SW480 (cell line): ENCODE measurements at regions not wholly inside any gene's neighbourhood (a gene's known extent, or its start where the extent isn't known, plus 50 kb on each side); places are given as distances from the start of the nearest gene placed in this dataset.
"Not testable (repeated sequence)": the region's sequence is repeated elsewhere in the genome, so short reads cannot be mapped to it uniquely, and the experiment has no call there.

Source experiments
- DNase-seq: peaks from one replicate; pipeline ENCODE4 v3.0.0-alpha.2; 2016; ENCODE audit warnings: low spot score

DNA sequence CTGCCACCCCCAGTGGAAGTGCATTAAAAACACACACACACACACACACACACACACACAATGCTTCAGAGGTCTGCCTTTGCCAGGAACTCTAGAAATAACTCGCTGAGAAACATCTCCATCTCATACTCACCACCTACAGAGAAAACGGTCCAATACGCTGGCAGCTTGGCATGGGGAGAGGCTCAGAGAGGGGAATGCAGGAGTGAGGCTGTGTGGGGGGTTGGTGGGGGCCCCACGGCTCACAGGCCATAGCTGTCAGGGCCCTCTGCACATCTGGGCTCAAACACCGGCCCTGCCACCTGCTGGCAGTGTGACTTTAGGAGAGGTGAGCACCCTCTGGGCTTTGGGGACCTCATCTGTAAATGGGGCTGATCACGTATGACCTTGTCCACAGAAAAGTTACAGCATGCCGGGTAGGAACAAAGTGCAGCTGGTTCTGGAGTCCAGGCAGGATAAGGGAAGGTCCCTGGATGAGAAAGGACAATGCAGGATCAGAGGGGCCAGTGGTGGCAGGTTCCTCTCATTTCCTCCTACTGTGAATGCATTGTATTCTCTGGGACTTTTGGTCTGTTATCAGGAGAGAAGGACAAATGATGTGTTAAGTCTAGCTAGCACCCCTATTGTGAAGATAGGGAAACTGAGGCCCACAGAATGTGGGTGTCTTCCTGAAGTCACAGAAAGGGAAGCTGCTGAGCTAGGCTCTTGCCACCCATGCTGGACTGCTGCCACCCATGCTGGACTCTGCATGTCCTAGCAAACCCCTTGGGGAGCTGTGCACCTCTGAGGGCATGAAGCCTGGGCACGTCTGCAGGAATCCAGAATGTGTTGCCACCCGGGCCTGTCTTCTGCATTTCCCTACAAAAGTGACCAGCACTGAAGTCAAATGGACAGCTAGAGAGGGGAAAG is 404.6 kb downstream of the RPS24 start:
- DNase-seq, result no peak

DNA sequence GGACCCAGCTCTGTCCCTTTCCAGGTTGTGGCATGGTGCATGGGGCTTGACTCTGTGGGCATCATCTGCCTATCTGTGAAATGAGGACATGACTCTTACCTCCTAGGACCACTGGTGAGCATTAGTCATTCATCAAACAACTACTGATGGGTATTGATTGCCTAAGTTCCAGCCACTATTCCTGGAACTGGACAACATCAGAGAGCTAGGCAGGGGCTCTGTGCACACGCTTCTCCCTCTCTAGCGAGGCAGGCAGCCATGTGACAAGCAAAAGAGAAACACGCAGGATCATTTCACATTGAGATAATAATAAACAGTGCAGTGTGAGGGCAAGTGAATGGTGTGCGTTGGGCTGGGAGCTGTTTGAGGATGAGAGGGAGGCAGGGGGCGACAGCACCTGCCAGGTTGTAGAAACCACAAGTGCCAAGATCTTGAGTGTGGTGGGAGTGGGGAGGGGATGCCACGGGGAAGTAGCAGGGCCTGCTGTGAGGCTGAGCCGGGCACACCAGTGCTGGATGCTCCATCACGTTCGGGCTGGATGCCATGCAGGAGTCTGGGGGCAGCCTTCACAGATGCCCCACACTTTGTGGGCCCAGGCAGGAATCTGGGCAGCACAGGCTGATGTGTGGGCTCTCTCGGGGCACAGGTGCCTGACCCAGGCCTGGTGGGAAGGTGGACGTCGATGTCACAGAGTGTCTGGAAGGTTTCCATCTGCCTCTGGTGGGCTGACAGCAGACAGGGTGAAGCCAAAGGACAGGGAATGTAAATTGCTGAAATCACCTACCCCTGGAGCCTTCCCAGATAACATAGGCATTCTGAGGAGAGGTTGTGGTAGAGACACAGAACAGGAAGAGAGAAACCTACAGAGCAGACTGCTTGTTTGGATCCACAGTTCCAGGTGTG is 405.5 kb downstream of the RPS24 start:
- no peak for DNase-seq

DNA sequence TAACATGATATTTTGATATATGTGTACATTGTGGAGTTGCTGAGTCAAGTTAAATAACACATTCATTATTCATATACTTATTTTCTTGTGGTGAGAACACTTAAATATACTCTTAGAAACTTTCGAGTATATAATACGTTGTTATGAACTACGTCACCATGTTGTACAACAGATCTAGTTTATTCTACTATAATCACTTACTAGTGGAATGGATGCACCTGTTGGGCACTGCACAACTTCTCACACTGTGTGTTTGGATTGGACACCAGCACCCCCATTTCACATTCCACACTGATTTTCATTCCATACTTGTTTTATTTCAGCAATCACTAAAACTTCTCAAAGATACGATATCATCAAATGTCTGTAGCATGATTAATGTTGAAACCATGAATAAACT is 407.3 kb downstream of the RPS24 start:
- no peak for DNase-seq

DNA sequence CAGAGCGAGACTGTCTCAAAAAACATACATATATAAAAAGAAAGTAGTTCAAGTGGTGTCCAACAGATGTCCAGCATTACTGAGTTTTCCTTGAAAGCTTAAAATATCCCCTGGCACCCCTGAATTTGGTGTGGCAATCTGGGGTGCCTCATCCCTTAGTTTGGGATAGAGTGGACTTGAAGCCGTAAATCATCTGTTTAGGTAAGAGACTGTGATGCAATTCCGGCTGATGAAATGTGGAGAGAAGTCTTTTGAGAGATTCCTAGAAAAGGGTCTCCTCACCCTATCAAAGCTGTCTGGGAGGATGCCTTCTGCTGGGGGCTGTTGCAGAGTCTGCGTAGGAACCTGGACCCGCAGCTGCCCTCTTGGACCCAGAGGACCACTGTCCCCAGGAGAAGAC is 408.0 kb downstream of the RPS24 start:
- no peak for DNase-seq

DNA sequence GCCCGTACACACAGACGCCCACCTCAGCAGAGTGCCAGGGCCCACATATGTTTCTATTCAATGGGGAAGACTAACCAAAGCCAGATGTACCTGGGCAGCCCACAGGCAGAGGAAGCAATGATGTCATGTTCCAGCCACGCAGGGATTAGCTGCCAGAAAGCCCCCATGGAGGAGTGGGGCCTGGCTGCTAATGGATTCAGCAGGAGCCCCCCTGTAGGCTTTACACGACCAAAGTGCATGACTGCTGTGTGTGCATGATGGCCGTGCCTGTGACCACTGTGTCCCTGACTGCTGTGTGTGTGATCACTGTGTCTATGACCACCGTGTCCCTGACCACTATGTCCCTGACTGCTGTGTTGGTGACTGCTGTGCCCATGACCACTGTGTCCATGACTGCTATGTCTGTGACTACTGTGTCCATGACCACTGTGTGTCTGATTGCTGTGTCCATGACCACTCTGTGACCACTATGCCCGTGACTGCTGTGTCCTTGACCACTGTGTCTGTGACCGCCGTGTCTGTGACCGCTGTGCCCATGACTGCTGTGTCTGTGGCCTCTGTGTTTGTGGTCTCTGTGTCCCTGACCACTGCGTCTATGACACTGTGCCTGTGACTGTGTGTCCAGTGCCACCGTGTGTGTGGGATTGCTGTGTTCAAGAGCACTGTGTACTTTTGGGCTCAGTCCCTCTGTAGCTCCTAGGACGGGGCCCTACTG is 409.3 kb downstream of the RPS24 start:
- no peak for DNase-seq

DNA sequence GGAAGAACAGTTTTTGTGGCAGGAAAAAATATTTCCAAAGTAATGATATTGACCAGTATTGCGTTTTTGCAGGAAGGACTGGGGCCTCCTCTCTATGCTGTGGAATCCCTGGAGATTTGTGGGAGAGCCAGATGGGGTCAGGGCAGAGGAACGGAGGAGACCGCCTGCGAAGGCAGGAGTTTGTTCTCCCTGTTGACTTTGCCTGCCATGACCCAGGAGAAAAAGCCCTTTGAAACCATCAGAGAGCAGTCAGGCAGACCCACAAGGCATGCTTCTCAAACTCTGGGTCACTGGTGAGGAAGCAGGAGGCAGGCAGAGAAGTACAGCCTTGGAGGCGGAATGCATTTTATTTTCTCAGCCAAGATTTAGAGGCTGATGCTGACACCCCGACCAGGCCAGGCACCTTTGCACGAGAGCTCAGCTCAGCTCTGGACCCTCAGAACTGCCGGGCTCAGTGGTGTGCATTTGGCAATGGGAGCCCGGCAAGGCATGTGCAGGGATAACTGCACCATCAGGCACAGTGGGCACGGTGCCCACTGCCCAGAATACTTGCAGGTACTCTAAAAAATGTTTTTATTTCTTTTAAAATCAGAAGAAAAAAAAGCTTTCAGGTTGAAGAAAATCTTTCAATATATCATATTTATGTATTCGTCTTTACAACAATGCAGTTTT is 410.4 kb downstream of the RPS24 start:
- DNase-seq, result no peak

DNA sequence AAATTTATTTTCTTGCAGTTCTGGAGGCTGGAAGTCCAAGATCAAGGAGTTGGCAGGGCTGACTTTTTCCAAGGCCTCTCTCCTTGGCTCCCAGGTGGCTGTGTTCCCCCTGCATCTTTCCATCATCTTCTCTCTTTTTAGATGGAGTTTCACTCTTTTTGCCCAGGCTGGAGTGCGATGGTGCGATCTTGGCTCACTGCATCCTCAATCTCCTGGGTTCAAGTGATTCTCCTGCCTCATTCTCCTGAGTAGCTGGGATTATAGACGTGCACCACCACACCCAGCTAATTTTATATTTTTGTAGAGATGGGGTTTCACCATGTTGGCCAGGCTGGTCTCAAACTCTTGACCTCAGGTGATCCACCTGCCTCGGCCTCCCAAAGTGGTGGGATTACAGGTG is 411.1 kb downstream of the RPS24 start:
- not testable (repeated sequence) for DNase-seq

DNA sequence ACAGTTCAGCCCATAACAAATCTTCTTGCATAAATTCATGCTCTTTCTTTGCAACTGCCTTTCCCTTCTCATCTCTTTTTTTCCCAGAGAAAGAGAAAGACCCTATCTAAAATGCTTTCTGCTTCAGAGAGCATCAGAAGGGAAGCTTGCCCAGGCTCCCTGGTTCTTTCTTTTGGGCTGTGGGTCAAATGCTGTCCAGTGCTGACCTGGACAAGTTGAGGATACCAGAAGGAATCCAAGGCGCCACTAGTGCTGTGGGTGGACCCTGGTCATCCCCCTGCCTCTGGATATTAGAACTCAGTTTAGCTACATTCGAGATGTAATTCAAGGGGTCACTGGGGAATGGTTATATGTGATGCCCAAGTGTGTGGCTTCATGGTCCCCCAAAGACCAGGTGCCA is 411.6 kb downstream of the RPS24 start:
- no peak for DNase-seq

DNA sequence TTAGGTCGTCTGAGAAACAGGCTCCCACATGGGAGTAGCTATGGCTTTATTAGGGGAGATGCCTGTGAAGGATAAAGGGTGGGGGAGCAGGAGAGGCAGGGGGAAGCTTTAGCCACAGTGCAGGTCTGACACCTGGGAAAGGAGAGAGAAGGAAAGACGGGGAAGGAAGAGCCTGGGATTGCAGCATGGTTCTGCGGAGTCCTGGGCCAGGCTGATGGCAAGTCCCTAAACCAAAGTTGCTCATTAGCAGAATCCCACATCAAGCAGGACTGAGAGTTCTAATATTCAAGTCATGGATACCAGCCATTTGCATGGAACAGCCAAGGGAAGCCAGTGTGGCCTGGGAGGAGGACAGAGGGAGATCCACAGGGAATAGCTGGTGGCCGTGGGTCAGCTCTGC is 414.8 kb downstream of the RPS24 start:
- no peak for DNase-seq

DNA sequence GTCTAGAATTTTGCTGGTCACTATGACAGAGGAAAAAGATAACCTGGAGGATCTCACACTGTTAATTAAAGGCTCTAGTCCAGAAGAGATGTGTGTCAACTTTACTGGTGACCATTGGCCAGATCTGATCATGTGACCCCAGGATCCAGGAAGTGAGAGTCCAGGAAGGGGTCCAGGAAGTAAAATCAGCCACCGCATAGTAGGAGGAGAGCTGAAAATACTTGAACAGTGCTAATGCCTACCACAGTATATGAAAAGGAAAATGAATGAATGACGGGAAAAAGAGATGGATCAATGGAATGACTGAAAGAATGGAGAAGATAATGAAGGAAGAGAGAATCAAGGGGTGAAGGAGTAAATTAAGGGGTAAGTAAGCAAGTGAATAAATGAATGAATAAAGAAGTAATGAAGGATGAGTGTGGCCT is 415.3 kb downstream of the RPS24 start:
- no peak for DNase-seq

DNA sequence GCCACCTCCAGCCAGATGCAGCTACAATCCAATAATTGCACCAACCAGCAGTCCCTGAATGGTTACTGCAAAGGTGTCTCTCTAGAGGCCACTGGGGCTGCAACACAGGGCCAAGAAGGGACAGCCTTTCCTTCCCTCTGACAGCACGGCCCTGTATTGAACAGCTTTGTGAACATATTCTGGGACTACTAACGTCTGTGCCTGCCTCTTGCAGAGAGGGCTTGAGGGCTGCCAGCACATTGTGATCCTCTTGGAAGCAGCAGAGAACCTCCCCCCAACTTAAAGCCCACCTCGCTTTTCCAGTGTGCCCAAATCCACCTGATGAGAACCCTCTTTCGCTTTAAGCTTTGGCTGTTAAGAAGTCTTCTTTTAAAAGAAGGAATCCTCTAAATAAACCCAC is 415.9 kb downstream of the RPS24 start:
- DNase-seq, result no peak

DNA sequence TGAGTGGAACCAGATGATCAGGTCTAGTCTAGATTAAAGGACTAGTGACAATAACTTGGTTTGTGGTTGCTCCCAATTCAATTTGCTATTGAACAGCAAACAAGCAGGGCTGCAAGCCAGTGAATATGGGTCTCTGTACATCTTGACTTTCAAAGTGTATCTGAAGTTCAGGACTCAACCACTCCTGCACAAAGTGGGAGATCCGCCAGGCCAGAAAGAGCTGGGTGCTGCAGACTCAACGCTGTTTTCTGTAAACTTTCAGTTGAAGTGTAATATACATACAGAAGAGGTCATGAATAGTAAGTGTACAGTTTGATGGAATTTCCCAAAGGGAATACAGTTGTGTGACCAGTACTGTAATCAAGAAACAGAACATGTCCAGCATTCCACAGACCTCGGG is 416.6 kb downstream of the RPS24 start:
- no peak for DNase-seq

DNA sequence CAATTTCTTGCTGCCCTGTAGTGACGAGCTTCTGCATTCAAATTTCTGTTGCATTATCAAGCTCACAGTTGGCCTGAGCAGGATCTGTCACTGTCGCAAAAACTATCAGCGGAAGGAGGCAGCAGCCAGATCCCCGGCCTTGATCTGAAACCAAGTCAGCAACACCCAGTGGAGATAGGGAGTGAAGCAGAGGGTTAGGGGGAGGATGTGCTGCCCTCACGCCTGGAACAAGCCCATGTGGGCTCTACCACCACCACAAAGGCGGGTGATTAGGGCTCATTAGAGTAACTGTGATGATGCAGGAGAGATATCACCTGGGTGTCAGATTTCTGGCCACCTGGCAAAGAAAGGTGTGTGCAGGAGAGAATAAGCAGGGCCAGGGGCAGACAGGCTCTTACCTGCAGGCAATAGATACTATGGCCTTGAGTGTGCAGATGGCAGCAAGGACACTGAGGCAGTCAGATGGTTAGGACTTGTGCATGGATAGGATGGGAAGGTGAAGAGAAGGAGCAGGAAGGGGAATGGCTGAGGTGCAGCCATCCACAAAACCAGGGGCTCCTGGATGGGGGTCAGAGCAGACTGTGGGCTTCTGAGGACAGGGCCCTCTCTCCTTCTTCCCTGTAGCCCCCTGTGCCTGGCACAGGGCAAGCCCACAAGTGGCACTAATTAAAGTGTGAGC is 417.3 kb downstream of the RPS24 start:
- peak; percentile 9 for DNase-seq

DNA sequence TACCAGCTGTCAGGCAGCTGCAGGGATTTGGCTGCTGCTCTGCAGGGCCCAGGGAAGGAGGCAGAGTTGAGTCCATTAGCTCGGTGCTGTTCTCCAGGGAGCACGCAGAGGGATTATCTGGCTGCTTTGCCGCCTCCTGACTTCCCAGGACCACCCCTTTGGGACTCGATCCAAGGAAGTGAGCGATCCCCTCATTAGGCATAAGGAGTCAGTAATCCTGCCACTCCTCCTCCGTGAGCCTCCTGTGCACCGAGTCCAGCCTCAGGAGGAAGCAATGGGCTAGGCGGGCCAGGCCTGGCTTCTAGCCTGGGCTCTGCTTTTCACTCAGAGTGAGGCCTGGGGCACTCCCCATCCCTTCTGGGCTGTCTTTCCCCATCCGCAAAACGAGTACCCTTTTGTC is 417.9 kb downstream of the RPS24 start:
- no peak for DNase-seq

DNA sequence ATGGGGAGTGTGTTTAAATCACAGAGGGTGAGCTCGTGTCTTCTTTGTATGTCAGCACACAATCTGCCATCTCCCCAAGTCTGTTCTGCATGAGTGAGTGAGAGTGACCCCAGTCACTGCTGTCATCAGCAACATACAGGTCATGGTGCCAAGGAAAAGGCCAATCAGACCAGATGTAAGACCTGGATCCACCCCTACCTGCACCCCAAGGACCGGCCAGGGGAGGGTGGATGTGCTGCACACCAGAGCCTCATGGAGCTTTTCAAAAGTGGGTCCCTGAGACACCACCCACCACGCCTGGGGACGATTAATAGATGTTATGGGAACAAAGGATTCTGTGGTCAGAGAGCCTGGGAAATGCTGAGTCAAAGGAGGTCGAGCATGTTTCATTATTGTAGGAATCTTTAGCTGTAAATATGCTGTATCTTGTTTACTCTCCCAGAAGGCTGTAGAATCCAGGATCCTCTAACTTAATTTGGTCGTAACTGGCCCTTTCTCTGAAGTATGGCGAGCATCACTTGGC is 420.5 kb downstream of the RPS24 start:
- DNase-seq, result no peak

DNA sequence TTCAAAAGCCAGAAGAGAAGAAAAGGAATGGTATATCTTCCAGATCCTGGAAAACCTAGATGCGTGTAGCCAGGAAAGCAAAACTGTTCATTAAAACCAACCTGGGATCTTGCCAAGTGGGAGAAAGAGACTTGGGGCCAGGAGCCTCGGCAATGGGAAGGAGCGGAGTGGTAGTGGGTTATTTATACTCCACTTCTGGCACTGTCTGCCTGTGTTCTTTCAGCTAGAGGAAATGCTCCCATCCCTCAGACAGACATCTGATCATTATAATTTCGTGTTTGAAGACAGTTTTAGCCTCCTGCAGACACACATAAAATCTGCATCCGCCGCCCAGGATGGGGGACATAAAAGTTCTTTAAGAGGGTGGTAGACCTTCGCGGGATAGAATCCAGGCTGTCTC is 421.6 kb downstream of the RPS24 start:
- no peak for DNase-seq

DNA sequence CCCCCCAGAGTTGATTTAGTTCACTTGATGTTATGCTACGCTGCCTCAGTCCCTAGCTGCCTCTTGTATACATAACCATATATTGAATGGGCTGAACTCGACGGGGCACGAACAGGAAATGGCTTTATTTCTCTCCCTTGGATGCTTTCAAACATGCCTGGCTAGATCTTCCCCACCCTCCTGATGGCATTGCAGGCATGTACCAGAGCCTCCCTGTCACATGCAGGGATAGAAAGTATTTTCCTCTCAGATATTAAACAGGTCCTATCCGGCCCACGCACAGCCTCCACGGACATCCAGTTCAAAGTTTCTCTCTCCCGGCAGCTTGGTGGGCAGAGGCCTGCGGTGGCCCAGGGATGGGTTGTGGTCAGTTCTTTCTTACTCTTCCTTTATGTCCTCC is 422.1 kb downstream of the RPS24 start:
- DNase-seq, result no peak

DNA sequence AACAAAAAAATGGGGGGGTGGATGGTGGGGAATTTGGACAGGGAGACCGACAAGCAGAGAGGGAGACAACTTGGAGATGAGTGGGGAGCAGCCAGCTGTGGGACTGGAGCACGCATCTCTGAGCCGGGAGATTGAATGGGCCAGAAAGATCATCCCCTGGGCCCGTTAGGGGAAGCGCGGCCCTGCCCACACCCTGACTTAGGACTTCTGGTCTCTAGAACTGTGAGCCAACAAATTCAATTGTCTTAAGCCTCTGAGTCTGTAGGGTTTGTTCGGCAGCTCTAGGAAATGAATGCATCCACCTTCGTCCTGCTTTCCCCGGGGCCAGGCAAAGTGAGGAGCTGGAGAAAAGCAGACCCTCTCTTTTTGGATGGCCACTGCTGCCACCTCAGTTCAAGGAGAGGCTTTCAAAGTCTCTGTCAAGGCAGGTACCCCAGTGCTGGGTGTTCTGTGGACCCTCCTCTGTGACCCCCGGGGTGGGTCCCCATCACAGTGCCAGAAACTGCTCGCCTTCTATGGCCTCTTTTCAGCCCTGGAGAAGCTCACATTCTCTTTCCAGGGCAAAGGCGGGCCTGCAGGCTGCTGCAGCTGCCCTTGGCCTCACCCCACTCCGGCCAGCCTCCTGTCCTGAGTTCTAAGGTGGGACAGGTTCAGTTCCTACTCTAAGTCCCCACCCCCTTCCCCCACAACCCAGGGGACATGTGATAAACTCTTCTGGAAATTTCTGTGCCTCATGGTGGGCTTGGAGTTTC is 423.2 kb downstream of the RPS24 start:
- no peak for DNase-seq

DNA sequence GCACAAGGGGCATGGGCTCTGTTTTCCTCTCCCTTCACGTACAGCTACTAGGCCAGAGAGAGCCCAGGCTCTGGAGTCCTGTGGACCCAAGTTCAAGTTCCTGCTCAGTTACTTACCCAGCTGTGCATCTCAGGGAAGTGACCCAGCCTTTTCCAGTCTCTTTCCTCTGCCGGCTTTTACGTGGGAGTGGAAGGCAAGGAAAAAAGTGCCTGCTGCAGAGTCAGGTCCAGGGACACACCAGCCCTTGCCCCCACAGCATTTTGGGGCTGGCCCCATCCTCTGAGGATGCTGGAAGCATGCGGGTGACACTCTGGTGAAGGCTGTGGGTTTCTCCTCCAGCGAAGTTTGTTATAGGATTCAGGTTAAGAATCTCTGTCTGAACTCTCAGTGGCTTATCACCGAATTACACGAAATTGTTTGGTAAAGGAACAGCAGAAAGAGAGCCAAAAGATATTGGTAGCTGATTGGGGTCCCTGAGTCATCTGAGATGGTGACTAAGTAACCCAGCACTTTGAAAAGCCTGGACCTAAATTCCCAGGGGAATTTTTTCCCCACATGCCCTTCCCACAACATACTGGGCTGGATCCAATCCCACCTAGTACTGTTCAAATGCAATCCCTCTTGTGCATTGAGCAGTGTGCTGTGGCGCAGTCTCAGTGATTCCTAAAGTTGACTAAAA is 424.3 kb downstream of the RPS24 start:
- DNase-seq, result peak; percentile 27
